CD4-positive, alpha-beta T cell treated with Interleukin-21 for 1 hour (primary cell): ENCODE measurements at regions not wholly inside any gene's neighbourhood (a gene's known extent, or its start where the extent isn't known, plus 50 kb on each side); places are given as distances from the start of the nearest gene placed in this dataset.

Experiments
- DNase-seq: peaks from one replicate; pipeline ENCODE4 v3.0.0-alpha.2; 2020

- no peak for DNase-seq
These were observed 455.7 kb upstream of the TLE4 start for GRCh38 chr9:79116041-79116440.

- no peak for DNase-seq
These were observed 455.1 kb upstream of the TLE4 start for GRCh38 chr9:79116709-79117108.

- DNase-seq, result no peak
These were observed 451.2 kb upstream of the TLE4 start for GRCh38 chr9:79120533-79120932.

GRCh38 chr9:79120941-79121340 lies 450.8 kb upstream of the TLE4 start:
- no peak for DNase-seq

- no peak for DNase-seq
These were observed 448.4 kb upstream of the TLE4 start for GRCh38 chr9:79123415-79123814.

- DNase-seq, result no peak
These were observed 444.1 kb upstream of the TLE4 start for GRCh38 chr9:79127661-79128060.

- no peak for DNase-seq
These were observed 441.8 kb upstream of the TLE4 start for GRCh38 chr9:79129865-79130480.

GRCh38 chr9:79131246-79131774 lies 440.5 kb upstream of the TLE4 start:
- DNase-seq, result no peak

- no peak for DNase-seq
These were observed 439.9 kb upstream of the TLE4 start for GRCh38 chr9:79131824-79132377.

- no peak for DNase-seq
These were observed 437.1 kb upstream of the TLE4 start for GRCh38 chr9:79134654-79135053.

- no peak for DNase-seq
These were observed 435.9 kb upstream of the TLE4 start for GRCh38 chr9:79135681-79136415.

- no peak for DNase-seq
These were observed 431.0 kb upstream of the TLE4 start for GRCh38 chr9:79140751-79141150.

- no peak for DNase-seq
These were observed 428.6 kb upstream of the TLE4 start for GRCh38 chr9:79143211-79143610.

GRCh38 chr9:79145442-79145841 lies 426.3 kb upstream of the TLE4 start:
- no peak for DNase-seq

- no peak for DNase-seq
These were observed 422.2 kb upstream of the TLE4 start for GRCh38 chr9:79149585-79149984.

GRCh38 chr9:79151791-79152190 lies 420.0 kb upstream of the TLE4 start:
- DNase-seq, result no peak

GRCh38 chr9:79152306-79152705 lies 419.5 kb upstream of the TLE4 start:
- no peak for DNase-seq

GRCh38 chr9:79154806-79155205 lies 417.0 kb upstream of the TLE4 start:
- no peak for DNase-seq

GRCh38 chr9:79155308-79155707 lies 416.5 kb upstream of the TLE4 start:
- no peak for DNase-seq

- DNase-seq, result no peak
These were observed 408.2 kb upstream of the TLE4 start for GRCh38 chr9:79163544-79163943.

GRCh38 chr9:79164406-79164805 lies 407.4 kb upstream of the TLE4 start:
- DNase-seq, result no peak

GRCh38 chr9:79165020-79165780 lies 406.6 kb upstream of the TLE4 start:
- no peak for DNase-seq

- DNase-seq, result no peak
These were observed 405.8 kb upstream of the TLE4 start for GRCh38 chr9:79166005-79166404.

GRCh38 chr9:79170643-79171042 lies 401.1 kb upstream of the TLE4 start:
- no peak for DNase-seq
